ENCODE measurements at regions not wholly inside any gene's neighbourhood (a gene's known extent, or its start where the extent isn't known, plus 50 kb on each side); places are given as distances from the start of the nearest gene placed in this dataset.

DNA sequence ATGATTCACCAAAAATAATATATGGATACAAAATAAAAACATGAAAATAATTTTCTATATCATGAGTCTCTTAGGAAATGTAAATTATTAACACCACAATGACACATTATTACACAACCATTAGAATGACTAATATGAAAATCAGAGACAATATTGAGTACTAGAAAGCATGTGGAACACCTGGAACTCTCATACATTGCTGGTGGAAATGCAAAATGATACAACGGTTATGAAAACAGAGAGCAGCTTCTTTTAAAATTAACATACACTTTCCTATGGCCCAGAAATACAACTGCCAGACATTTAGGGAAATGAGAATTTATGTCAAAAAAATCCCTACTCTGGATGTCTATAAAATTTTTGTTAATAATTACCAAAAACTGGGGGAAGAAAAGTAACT, 853.3 kb upstream of the MAN1A1 start:
- no peak overlapping the region for H3K9ac ChIP-seq (ENCODE audit: low read depth, low read length)
- no peaks in the 10 kb centered on the region for H3K27me3 ChIP-seq (ENCODE audit: control insufficient read depth, insufficient read depth, low read length)
- no peak overlapping the region for H3K27ac ChIP-seq (ENCODE audit: low read depth, low read length)
- H3K36me3 ChIP-seq (ENCODE audit: control insufficient read depth, insufficient read depth, low read length), result no peaks in the 10 kb centered on the region
- H3K9me3 ChIP-seq (ENCODE audit: control insufficient read depth, insufficient read depth, low read length), result no peaks in the 10 kb centered on the region
- no peaks in the 10 kb centered on the region for H3K4me1 ChIP-seq (ENCODE audit: control insufficient read depth, insufficient read depth, low read length)
- no peak overlapping the region for H3K4me3 ChIP-seq (ENCODE audit: low read depth, low read length)

DNA sequence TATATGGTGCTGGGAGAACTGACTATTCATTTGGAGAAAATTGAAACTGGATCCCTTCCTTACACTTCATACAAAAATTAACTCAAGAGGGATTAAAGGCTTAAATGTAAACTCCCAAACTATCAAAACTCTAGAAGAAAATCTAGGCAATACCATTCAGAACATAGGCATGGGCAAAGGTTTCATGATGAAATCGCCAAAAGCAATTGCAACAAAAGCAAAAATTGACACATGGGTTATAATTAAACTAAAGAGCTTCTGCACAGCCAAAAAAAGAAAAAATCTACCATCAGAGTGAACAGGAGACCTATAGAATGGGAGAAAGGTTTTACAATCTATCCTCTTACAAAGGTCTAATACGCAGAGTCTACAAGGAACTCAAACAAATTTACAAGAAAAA, 851.3 kb upstream of the MAN1A1 start:
- Histone ChIP-seq H3K36me3 (ENCODE audit: control insufficient read depth, insufficient read depth, low read length) (no peaks in the 10 kb centered on the region), H3K9me3 (ENCODE audit: control insufficient read depth, insufficient read depth, low read length) (no peaks in the 10 kb centered on the region), H3K27me3 (ENCODE audit: control insufficient read depth, insufficient read depth, low read length) (no peaks in the 10 kb centered on the region), H3K27ac (ENCODE audit: low read depth, low read length) (no peak overlapping the region), H3K4me3 (ENCODE audit: low read depth, low read length) (no peak overlapping the region), H3K9ac (ENCODE audit: low read depth, low read length) (no peak overlapping the region), H3K4me1 (ENCODE audit: control insufficient read depth, insufficient read depth, low read length) (no peaks in the 10 kb centered on the region; the same call in 1 of the 2 replicates)

DNA sequence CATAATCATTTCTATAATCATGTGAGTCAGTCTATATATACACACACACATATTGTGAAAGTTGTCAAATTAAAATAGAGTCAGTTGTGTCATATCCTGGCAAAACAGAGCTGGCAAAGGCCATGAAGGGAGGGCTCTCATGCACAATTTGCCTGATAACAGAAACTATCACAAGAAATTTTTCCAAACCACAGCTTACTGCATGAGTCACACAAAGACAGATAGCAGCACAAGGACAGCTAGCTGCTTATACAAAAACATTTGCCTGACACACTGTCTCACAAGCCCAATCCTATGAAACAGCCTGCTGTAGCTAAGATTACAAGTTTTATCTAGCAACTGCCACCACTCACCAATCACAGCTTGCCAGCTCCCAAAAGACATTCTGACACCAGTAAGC, 848.5 kb upstream of the MAN1A1 start:
- no peak overlapping the region for H3K9ac ChIP-seq (ENCODE audit: low read depth, low read length)
- H3K4me1 ChIP-seq (ENCODE audit: control insufficient read depth, insufficient read depth, low read length), result peaks cover 22% of the 10 kb centered on the region
- H3K4me3 ChIP-seq (ENCODE audit: low read depth, low read length), result no peak overlapping the region
- no peaks in the 10 kb centered on the region for H3K9me3 ChIP-seq (ENCODE audit: control insufficient read depth, insufficient read depth, low read length)
- H3K27me3 ChIP-seq (ENCODE audit: control insufficient read depth, insufficient read depth, low read length), result no peaks in the 10 kb centered on the region
- H3K27ac ChIP-seq (ENCODE audit: low read depth, low read length), result no peak overlapping the region
- H3K36me3 ChIP-seq (ENCODE audit: control insufficient read depth, insufficient read depth, low read length), result no peaks in the 10 kb centered on the region

DNA sequence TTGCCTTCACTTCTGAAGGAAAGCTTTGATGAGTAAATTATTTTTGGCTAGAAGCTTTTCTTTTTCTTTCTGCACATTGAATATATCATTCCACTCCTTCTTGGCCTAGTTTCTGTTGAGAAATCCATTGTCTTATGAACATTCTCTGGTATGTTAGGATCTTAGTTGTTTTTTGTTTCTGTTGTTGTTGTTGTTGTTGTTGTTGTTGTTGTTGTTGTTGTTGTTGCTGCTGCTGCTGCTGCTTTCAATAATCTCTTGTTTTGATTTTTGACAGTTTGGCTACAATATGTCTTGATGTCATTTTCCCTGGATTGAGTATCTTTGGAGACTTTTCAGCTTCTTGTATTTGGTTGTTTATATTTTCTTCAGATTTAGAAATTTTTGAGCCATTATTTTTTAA, 836.5 kb upstream of the MAN1A1 start:
- H3K9ac ChIP-seq (ENCODE audit: low read depth, low read length), result no peak overlapping the region
- no peaks in the 10 kb centered on the region for H3K27me3 ChIP-seq (ENCODE audit: control insufficient read depth, insufficient read depth, low read length)

DNA sequence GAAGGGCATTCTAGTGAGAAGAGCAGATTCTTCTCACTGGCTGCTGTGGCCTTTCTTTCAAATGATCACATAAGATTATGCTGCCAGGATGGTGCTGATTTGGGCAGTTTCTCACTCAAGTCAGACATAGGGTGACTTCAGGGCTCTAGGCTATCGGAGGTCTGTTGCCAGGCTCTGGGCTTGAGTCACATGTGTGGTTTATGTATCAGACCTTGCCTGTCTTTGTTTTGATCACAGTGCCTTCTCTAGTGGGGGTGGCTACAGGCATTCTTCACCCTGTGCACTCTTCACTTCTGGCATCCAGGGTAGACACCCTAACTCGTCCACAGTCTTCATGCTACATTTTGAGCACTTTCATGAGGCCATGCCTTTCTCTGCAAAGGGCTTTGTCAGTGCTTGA, 823.7 kb upstream of the MAN1A1 start:
- Histone ChIP-seq H3K9me3 (ENCODE audit: control insufficient read depth, insufficient read depth, low read length) (no peaks in the 10 kb centered on the region), H3K4me1 (ENCODE audit: control insufficient read depth, insufficient read depth, low read length) (no peaks in the 10 kb centered on the region), H3K36me3 (ENCODE audit: control insufficient read depth, insufficient read depth, low read length) (no peaks in the 10 kb centered on the region), H3K4me3 (ENCODE audit: low read depth, low read length) (no peak overlapping the region), H3K9ac (ENCODE audit: low read depth, low read length) (no peak overlapping the region), H3K27me3 (ENCODE audit: control insufficient read depth, insufficient read depth, low read length) (no peaks in the 10 kb centered on the region), H3K27ac (ENCODE audit: low read depth, low read length) (no peak overlapping the region)

More for the DNA sequence above, 836.5 kb upstream of the MAN1A1 start:
- Histone ChIP-seq H3K9me3 (ENCODE audit: control insufficient read depth, insufficient read depth, low read length) (no peaks in the 10 kb centered on the region), H3K27ac (ENCODE audit: low read depth, low read length) (no peak overlapping the region), H3K36me3 (ENCODE audit: control insufficient read depth, insufficient read depth, low read length) (no peaks in the 10 kb centered on the region), H3K4me1 (ENCODE audit: control insufficient read depth, insufficient read depth, low read length) (no peaks in the 10 kb centered on the region), H3K4me3 (ENCODE audit: low read depth, low read length) (no peak overlapping the region)

DNA sequence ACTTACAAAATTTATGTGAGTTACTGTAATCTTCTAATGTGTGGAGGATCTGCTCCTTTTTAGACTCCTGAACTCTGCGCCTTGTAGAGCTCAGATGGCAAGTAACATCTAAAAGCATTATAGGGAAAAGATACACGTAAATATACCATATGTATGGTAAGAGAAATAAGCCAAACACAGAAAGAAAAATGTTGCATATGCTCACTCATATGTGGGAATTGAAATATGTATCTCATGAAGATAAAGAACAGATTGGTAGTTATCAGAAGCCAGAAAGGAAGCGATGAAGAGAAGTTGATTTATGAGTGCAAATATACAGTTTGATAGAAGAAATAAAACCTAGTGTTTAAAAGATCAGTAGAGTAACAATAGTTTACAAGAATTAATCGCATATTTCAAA, 815.0 kb upstream of the MAN1A1 start:
- no peak overlapping the region for H3K4me3 ChIP-seq (ENCODE audit: low read depth, low read length)
- H3K36me3 ChIP-seq (ENCODE audit: control insufficient read depth, insufficient read depth, low read length), result no peaks in the 10 kb centered on the region
- H3K27ac ChIP-seq (ENCODE audit: low read depth, low read length), result no peak overlapping the region
- H3K9me3 ChIP-seq (ENCODE audit: control insufficient read depth, insufficient read depth, low read length), result no peaks in the 10 kb centered on the region
- no peaks in the 10 kb centered on the region for H3K27me3 ChIP-seq (ENCODE audit: control insufficient read depth, insufficient read depth, low read length)
- no peak overlapping the region for H3K9ac ChIP-seq (ENCODE audit: low read depth, low read length)
- H3K4me1 ChIP-seq (ENCODE audit: control insufficient read depth, insufficient read depth, low read length), result peaks cover 8% of the 10 kb centered on the region; the same call in 1 of the 2 replicates

DNA sequence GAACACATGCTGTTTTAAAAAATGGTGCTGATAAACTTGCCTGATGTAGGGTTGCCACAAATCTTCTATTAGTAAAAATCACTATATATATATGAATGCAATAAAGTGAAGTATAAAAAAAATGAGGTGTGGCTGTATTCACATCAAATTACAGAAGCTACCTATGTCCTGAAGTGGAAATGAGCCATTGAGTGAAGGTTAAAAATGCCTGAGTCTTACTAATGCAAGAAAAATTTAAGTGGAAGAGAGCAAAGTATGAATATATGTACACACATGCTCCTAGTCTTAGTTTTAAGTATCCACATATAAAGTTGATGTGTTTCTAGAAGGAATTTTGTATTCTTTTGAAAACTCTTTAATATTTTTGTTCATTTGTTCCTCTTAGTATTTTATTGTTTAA, 808.3 kb upstream of the MAN1A1 start:
- H3K9ac ChIP-seq (ENCODE audit: low read depth, low read length), result no peak overlapping the region
- H3K4me3 ChIP-seq (ENCODE audit: low read depth, low read length), result no peak overlapping the region
- no peaks in the 10 kb centered on the region for H3K4me1 ChIP-seq (ENCODE audit: control insufficient read depth, insufficient read depth, low read length)
- no peaks in the 10 kb centered on the region for H3K9me3 ChIP-seq (ENCODE audit: control insufficient read depth, insufficient read depth, low read length)
- no peak overlapping the region for H3K27ac ChIP-seq (ENCODE audit: low read depth, low read length)
- no peaks in the 10 kb centered on the region for H3K27me3 ChIP-seq (ENCODE audit: control insufficient read depth, insufficient read depth, low read length)
- H3K36me3 ChIP-seq (ENCODE audit: control insufficient read depth, insufficient read depth, low read length), result no peaks in the 10 kb centered on the region

DNA sequence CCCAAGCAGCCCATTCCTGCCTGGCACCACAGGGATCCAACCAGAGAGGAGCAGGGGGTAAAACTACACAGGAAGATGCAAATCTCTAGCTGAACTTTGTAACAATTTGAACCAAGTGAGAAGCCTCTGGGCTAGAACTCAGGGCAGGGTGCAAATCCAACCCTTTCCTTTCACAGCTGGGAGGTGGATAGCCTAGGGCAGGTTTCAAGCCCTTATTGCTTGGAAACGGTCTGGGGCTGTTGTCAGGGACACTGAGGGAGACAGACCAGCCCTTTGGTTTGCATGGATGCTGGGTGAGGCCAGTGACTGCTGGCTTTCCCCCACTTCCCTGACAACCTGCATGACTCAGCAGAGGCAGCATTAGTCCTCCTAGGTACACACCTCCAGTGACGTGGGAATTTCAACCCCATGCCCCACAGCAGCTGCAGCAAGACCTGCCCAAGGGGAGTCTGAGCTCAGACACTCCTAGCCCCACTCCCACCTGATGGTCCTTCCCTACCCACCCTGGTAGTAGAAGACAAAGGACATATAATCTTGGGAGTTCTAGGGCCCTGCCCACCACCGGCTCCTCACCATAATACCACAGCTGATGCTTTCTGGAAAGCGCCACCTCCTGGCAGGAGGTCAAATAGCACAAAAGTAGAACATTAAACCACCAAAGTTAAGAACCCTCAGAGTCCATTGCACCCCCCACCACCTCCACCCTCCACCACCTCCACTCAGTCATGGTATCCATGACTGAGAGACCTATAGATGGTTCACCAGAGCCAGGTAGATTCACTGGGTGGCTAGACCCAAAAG, 797.7 kb upstream of the MAN1A1 start:
- no peaks in the 10 kb centered on the region for H3K27me3 ChIP-seq (ENCODE audit: control insufficient read depth, insufficient read depth, low read length)
- H3K9me3 ChIP-seq (ENCODE audit: control insufficient read depth, insufficient read depth, low read length), result no peaks in the 10 kb centered on the region
- H3K36me3 ChIP-seq (ENCODE audit: control insufficient read depth, insufficient read depth, low read length), result no peaks in the 10 kb centered on the region
- H3K9ac ChIP-seq (ENCODE audit: low read depth, low read length), result no peak overlapping the region
- no peak overlapping the region for H3K4me3 ChIP-seq (ENCODE audit: low read depth, low read length)
- H3K4me1 ChIP-seq (ENCODE audit: control insufficient read depth, insufficient read depth, low read length), result no peaks in the 10 kb centered on the region
- no peak overlapping the region for H3K27ac ChIP-seq (ENCODE audit: low read depth, low read length)

DNA sequence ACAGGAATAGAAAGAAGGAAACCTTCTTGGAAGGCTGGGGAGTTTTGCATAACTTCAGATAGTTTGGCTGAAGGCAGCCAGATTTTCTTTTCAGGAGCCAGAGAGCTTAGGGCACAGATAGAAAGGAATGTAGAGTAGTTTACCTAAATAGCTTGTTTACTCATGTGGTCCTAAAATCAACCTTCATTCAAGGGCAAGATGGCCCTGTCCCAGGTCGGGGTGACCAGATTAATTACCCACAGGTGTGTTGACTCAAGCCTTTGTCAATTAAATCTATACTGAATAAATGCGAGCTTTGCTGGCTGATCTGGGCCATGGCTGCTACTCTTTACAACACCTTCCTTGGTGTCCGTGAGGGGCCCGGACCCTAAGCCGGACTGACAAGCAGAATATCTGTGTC, 792.0 kb upstream of the MAN1A1 start:
- no peak overlapping the region for H3K27ac ChIP-seq (ENCODE audit: low read depth, low read length)
- no peak overlapping the region for H3K4me3 ChIP-seq (ENCODE audit: low read depth, low read length)
- no peaks in the 10 kb centered on the region for H3K36me3 ChIP-seq (ENCODE audit: control insufficient read depth, insufficient read depth, low read length)
- H3K27me3 ChIP-seq (ENCODE audit: control insufficient read depth, insufficient read depth, low read length), result no peaks in the 10 kb centered on the region
- H3K9ac ChIP-seq (ENCODE audit: low read depth, low read length), result no peak overlapping the region
- H3K4me1 ChIP-seq (ENCODE audit: control insufficient read depth, insufficient read depth, low read length), result no peaks in the 10 kb centered on the region
- H3K9me3 ChIP-seq (ENCODE audit: control insufficient read depth, insufficient read depth, low read length), result no peaks in the 10 kb centered on the region

DNA sequence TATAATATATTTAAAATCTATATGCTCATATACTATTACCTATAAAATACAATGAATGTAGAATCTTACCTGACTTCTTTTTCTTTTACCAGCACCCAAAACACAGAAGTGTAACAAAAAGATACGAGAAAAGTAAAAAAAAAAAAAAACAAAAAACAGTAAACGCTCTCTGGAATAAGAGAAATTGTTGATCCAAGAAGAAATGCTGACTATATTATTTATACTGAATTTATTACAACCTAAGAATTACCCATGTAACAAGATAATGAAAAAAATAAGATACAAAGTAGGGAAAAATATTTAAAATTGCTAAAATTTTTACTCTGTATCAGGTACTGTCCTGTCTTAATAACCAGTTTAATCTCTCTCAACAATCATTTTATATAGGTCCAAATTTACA, 787.9 kb upstream of the MAN1A1 start:
- no peaks in the 10 kb centered on the region for H3K4me1 ChIP-seq (ENCODE audit: control insufficient read depth, insufficient read depth, low read length)
- no peak overlapping the region for H3K9ac ChIP-seq (ENCODE audit: low read depth, low read length)
- H3K4me3 ChIP-seq (ENCODE audit: low read depth, low read length), result no peak overlapping the region
- no peaks in the 10 kb centered on the region for H3K9me3 ChIP-seq (ENCODE audit: control insufficient read depth, insufficient read depth, low read length)
- no peak overlapping the region for H3K27ac ChIP-seq (ENCODE audit: low read depth, low read length)
- no peaks in the 10 kb centered on the region for H3K36me3 ChIP-seq (ENCODE audit: control insufficient read depth, insufficient read depth, low read length)
- no peaks in the 10 kb centered on the region for H3K27me3 ChIP-seq (ENCODE audit: control insufficient read depth, insufficient read depth, low read length)

DNA sequence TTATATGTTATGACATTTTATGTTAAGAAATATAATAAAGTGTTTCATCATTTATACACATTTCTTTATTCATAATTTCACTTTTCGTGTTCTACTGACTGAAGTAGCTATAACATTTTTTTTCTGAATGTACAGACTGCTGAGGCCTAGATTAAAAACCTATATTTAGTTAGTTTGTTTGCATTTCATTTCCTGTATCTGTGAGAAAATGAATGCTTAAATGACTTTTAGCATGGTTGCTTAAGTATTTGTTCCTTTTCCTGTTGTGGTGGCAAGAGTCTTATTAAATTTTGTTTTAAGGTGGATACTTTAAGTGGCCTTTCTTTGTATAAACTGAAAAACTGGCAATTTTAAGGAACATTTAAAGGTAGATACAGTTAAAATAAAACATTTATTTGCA, 779.7 kb upstream of the MAN1A1 start:
- H3K4me1 ChIP-seq (ENCODE audit: control insufficient read depth, insufficient read depth, low read length), result no peaks in the 10 kb centered on the region
- no peaks in the 10 kb centered on the region for H3K9me3 ChIP-seq (ENCODE audit: control insufficient read depth, insufficient read depth, low read length)
- no peak overlapping the region for H3K27ac ChIP-seq (ENCODE audit: low read depth, low read length)
- H3K27me3 ChIP-seq (ENCODE audit: control insufficient read depth, insufficient read depth, low read length), result no peaks in the 10 kb centered on the region
- no peak overlapping the region for H3K4me3 ChIP-seq (ENCODE audit: low read depth, low read length)
- H3K9ac ChIP-seq (ENCODE audit: low read depth, low read length), result no peak overlapping the region
- no peaks in the 10 kb centered on the region for H3K36me3 ChIP-seq (ENCODE audit: control insufficient read depth, insufficient read depth, low read length)

Measured in HUES48 (cell line).